T-helper 2 cell treated with Interferon-gamma antibody and Interleukin-4, amounts not matched to agents 5 μg/mL and 100 μg/mL, for 36 hours (primary cell): ENCODE measurements at regions not wholly inside any gene's neighbourhood (a gene's known extent, or its start where the extent isn't known, plus 50 kb on each side); places are given as distances from the start of the nearest gene placed in this dataset.

Experiments used
- DNase-seq: peaks from one replicate; pipeline ENCODE4 v3.0.0; 2021; ENCODE audit warnings: low spot score
- H3K27ac Mint-ChIP-seq: one replicate; pipeline ENCODE4 v1.8.0; 2021; ENCODE audit warnings: mild to moderate bottlenecking, mixed read lengths
- H3K27me3 Mint-ChIP-seq: one replicate; pipeline ENCODE4 v1.8.0; 2021; ENCODE audit warnings: low read depth, mixed read lengths
- H3K36me3 Mint-ChIP-seq: one replicate; pipeline ENCODE4 v1.8.0; 2021; ENCODE audit warnings: low read depth, mixed read lengths
- H3K4me1 Mint-ChIP-seq: one replicate; pipeline ENCODE4 v1.8.0; 2021; ENCODE audit warnings: low read depth, mixed read lengths
- H3K4me3 Mint-ChIP-seq: one replicate; pipeline ENCODE4 v1.8.0; 2022; ENCODE audit warnings: mild to moderate bottlenecking, moderate library complexity, mixed read lengths
- H3K9me3 Mint-ChIP-seq: one replicate; pipeline ENCODE4 v1.8.0; 2021; ENCODE audit warnings: mixed read lengths

- no peak overlapping the region for H3K4me3 Mint-ChIP-seq
- no peaks in the 10 kb centered on the region for H3K27me3 Mint-ChIP-seq
- H3K36me3 Mint-ChIP-seq: peaks cover 1% of the 10 kb centered on the region
- H3K9me3 Mint-ChIP-seq: peaks cover 71% of the 10 kb centered on the region
- DNase-seq: no peak
- no peaks in the 10 kb centered on the region for H3K4me1 Mint-ChIP-seq
- no peak overlapping the region for H3K27ac Mint-ChIP-seq
These were observed 50.1 kb upstream of the ZNF573 start for GRCh38 chr19:37829526-37829925.
